ENCODE measurements at regions not wholly inside any gene's neighbourhood (a gene's known extent, or its start where the extent isn't known, plus 50 kb on each side); places are given as distances from the start of the nearest gene placed in this dataset.
A peak's percentile ranks its signal among the peaks of the same experiment; 100 is the strongest.

- no peak for DNase-seq
These were observed 485.3 kb downstream of the CBLN2 start for GRCh38 chr18:72058851-72059250.

GRCh38 chr18:72056171-72056570, 488.0 kb downstream of the CBLN2 start:
- DNase-seq = peak; percentile 17

GRCh38 chr18:72041313-72042032, 502.7 kb downstream of the CBLN2 start:
- DNase-seq = no peak

GRCh38 chr18:72013427-72013850, 530.7 kb downstream of the CBLN2 start:
- no peak for DNase-seq

DNA sequence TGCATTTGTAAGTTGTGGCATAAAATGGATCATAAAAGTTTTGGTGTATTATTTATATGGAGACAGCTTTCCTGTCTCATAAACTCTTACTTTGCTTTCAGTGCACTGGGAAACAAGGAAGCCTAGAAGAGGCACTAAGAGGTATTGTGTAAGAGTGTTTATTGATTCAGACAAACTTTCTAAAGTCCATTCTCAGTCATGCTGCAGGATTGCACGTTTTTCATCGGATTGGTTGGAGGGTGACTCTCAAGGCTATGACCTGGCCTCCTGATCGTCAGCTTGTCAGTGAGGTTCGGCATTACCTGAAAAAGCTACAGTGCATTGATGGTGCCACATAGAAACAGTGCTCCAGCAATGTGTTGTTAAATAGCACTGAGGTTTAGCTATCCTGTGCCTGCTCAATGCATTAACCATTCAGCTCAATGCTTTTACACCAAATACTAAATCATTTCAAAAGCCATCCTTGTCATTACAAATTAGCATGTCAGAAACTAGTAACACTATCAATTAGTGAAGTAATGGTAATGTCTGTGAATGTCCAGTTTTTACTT, 545.5 kb downstream of the CBLN2 start:
- DNase-seq = no peak

GRCh38 chr18:71995904-71996465, 548.2 kb downstream of the CBLN2 start:
- DNase-seq = no peak

DNA sequence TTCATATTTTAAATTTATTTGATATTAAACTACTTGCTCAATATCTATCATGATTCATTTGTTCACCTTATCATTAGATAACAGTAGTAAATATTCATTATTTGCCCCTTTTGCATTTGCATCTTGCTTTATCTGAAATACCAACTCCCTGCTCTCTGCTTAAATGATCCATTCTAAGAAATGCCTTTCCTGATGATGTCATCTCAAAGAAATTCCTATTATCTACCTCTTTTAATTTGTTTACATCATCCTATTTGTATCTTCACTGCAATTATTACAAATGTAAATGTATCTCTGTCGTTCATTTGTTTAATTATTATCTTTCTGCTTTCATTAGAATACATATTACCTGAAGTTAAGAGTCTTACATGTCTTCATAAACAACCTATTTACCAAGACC, 549.9 kb downstream of the CBLN2 start:
- DNase-seq = no peak

- DNase-seq = no peak
These were observed 554.5 kb downstream of the CBLN2 start for GRCh38 chr18:71989616-71990015.

DNA sequence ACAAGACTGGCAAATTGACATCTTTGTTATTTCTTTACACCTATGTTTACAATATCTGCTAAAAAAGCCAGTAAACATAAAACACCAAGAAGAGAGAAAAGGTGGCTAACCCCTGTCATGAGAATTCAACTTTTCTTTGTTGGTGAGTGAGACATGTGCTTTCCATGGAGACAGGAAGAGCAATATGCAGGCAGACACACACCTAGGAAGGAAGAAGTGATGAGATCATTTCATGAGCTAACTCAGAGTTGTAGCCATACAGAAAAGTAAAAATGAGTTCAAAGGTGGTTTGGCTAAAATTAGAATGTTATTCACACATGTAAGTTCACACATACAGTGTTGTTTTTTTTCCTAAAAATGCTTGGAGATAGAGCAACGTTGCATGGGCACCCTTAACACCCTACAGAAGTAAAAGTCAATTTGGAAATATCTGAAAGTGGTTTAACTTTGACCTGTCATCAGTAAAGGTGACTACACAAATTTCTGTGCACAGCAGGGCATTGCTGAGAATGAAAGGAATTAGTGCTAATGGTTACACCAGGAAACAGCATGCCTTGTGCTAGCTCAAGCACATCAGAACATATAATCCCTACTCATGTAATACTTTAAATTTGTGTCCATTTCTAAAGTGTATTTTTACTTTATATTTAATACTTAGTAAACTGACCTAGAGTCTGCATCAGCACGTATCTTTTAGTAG, 557.6 kb downstream of the CBLN2 start:
- DNase-seq = no peak

DNA sequence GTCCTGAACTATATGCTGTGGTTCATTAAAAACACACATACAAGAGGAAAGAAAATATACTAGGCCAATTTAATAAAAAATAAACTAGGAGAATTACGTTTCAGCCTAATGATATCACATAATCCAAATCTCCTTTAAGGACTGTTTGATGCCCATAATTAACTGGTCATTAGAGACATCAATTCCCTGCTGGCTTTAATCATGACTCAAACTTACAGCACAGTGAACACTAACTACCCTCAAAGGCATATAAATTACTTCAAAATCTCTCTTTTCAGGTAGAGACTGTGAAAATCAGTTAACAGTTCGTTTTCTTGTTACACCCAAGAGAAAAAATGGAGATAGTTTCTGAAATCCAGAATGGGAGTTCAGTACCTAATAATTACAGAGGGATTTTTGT, 567.4 kb downstream of the CBLN2 start:
- DNase-seq = no peak

GRCh38 chr18:71966791-71967190, 577.4 kb downstream of the CBLN2 start:
- no peak for DNase-seq

- no peak for DNase-seq
These were observed 585.5 kb downstream of the CBLN2 start for GRCh38 chr18:71958605-71959004.

DNA sequence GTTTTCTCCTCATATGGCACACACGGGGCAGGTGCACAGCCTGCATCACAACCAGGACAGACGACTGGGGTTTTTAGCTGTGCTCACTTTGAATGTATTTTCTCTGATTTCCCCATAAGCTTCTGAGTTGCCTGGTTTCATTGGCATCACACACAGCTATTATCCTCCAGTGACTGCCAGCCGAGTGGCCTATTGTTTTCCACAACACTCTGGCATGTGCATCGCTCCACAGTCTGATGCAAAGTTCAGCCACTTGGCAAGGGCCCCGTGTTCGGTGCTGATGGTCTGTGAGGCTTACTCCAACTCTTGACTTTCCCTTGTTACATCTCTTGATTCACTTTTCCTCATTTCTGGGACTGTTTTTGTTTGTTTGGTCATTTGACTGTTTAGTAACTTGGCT, 593.1 kb downstream of the CBLN2 start:
- DNase-seq = no peak

DNA sequence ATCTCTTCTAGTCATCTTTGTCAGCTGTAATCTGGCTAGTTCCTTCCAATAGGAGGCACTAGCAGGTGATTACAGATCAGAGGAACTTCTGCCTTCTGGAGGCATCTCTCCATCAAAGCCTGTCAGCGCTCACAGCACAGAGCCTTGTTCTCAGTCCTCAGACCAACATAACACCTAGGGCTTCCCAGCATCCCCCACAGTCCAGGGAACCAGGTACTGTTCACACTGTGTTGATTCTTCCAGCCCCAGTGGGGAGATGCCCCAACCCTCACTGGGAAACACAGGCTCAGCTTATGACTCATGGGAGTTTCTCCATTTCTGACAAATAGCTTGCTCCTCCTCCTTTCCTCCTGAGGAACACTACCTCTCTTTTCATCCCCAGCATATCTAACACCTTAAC, 601.7 kb downstream of the CBLN2 start:
- DNase-seq = no peak

- no peak for DNase-seq
These were observed 604.7 kb downstream of the CBLN2 start for GRCh38 chr18:71939483-71939882.

DNA sequence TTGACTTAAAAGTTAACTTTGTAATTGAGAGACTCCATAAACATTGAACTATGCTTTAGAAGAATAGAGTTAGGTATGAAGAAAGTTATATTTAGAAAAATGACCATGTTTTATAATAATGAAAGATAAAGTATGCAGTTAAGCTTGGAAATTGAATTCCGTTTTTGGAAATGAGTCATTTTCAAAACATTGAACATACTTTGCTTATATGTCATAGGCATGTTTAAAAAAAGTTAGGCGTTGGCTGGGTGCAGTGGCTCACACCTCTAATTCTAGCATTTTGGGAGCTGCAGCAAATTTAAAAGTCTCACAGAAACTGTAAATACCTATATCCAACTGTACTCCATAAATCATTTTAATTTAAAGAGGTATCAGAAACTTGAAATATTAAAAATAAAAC, 607.4 kb downstream of the CBLN2 start:
- DNase-seq = no peak

- DNase-seq = no peak
These were observed 624.9 kb downstream of the CBLN2 start for GRCh38 chr18:71919211-71919610.

DNA sequence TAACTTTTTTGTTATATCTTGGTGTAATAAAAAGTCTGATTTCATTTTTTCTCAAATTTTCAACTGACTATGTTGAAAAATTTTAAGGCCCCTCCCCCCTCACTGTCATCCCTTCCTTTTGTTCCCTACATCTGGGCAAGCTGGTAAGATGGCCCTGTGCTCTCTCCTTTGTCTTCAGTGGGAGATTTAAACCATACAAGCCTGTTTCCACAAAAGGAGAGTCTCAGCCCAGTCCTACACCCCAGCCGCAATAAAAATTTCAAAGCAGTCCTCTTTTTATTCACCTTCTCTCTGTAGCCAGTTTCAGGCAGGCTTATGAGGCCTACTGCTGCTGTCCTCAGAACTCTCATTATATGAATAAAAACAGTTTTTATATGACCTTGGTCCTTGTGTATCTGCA, 630.5 kb downstream of the CBLN2 start:
- no peak for DNase-seq

DNA sequence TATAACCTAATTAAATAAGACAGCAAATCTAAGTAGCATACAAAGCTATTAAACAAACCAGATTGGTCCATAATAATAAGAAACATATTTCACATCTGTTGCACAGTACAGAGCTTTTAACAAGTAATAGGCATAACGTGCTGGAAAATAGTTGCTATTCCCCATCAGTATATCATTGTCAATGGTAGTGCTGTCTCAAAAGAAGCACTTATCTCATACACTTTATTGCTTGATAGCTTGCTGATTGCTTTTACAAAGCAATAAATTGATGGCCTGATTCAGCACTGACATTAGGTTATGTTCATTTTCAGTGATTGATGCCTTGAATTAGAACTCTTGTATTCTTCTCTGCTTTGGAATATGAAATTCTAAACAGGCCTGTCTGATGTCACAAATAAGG, 641.7 kb downstream of the CBLN2 start:
- peak; percentile 86 for DNase-seq

DNA sequence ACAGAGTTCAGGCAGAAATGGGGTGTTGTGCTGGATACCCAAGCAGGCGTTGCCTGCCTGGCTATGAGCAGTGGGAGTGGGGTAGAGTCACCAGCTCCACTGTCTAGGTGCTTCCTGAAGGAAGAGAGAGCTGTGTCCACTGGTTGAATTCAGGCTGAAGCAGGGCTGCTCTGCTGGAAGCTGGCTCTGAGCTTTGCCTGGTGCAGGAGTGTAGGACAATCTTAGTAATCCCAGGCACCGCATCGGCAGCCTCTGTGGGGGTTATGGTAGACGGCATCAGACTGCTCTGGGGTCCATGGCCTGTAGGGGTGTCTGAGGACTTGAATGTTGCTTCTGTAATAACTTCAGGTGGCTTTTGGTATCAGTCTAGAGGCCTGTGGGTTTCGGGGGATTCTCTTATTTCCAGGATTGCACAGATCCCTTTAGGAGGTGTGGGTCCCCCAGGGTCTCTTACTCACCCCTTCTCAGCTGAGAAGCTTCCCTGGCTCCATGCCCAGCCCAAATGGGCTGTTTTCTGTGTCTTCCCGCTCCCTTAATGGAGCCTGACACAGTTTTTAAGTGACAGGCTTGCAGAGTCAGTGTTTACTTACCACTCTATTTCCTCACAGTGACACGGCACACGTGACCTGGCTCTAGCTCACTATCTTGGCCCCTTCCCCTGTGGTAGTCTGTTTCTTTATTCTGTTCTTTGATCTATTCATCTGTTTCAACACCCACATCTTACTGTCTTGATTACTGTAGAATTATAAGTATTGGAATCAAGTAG, 644.3 kb downstream of the CBLN2 start:
- DNase-seq = peak; percentile 25

DNA sequence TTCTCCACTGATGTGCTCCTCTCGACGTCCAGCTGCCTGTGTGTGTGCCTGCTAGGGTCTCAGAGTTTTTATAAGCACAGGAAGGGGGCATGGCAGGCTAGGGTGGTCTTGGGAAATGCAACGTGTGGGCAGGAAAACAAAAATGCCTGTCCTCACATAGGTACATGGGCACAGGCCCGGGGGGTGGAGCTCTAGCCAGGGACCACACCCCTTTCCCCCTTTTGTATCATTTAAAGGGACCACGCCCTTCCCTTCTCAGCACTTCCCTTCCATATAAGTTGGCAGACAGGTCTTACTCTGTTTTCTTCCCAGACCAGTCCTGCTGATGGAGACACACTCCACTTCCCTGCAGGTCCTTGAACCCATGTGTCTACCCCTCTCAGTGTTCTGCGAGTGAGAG, 645.0 kb downstream of the CBLN2 start:
- no peak for DNase-seq

- no peak for DNase-seq
These were observed 656.6 kb downstream of the CBLN2 start for GRCh38 chr18:71887509-71887908.

- no peak for DNase-seq
These were observed 665.9 kb downstream of the CBLN2 start for GRCh38 chr18:71878226-71878625.
